Caco-2 (cell line): ENCODE measurements at regions not wholly inside any gene's neighbourhood (a gene's known extent, or its start where the extent isn't known, plus 50 kb on each side); places are given as distances from the start of the nearest gene placed in this dataset.

Experiments
- BruUV-seq: library from RNA; stranded (reverse); fragments of 400-500 nt; replicated peaks from 2 replicates; lab custom pipeline; 2021; lab: Mats Ljungman, UMichigan
- CTCF ChIA-PET: fragments of 300-600 bp; sonication (Branson Sonifier 250); formaldehyde crosslinking; loops from one replicate; lab custom pipeline; 2022; ENCODE audit warnings: antibody characterized with exemption; lab: Charles Lee
- POLR2A ChIA-PET: fragments of 300-600 bp; sonication (Branson Sonifier 250); formaldehyde crosslinking; loops from one replicate; lab custom pipeline; 2022; ENCODE audit warnings: antibody characterized with exemption; lab: Charles Lee
- DNase-seq, 2 experiments: peaks; one replicate each; pipeline versions ENCODE4 v3.0.0 to v3.0.0-alpha.2; 2020 to 2022
- H3K27me3 ChIP-seq: replicated peaks from 2 replicates; pipeline ENCODE4 v1.6.0; 2011; ENCODE audit warnings: low read length; ENCODE audit not compliant: control insufficient read depth, insufficient read depth
- H3K36me3 ChIP-seq: 2 replicates; pipeline ENCODE4 v1.5.1; 2011; ENCODE audit warnings: low read length; ENCODE audit not compliant: control insufficient read depth, insufficient read depth
- H3K4me1 ChIP-seq: fragments of 250-450 bp; sonication (Bioruptor Pico); 2 replicates; pipeline ENCODE4 v1.5.1; 2020; ENCODE audit warnings: mild to moderate bottlenecking
- H3K4me3 ChIP-seq: 2 replicates; pipeline ENCODE4 v1.5.1; 2011; ENCODE audit warnings: low read depth, mild to moderate bottlenecking, control low read depth, low read length
- H3K9me3 ChIP-seq: fragments of 250-450 bp; sonication (Bioruptor Pico); 2 replicates; pipeline ENCODE4 v1.5.1; 2020; ENCODE audit warnings: mild to moderate bottlenecking, moderate library complexity
- H3K27ac Mint-ChIP-seq: one replicate; pipeline ENCODE4 v1.8.0; 2022; ENCODE audit warnings: mixed read lengths; ENCODE audit not compliant: unreplicated experiment
- H3K27me3 Mint-ChIP-seq: one replicate; pipeline ENCODE4 v1.8.0; 2022; ENCODE audit warnings: mixed read lengths; ENCODE audit not compliant: insufficient read depth, unreplicated experiment
- H3K36me3 Mint-ChIP-seq: one replicate; pipeline ENCODE4 v1.8.0; 2022; ENCODE audit warnings: mild to moderate bottlenecking, mixed read lengths; ENCODE audit not compliant: insufficient read depth, unreplicated experiment
- H3K4me1 Mint-ChIP-seq: one replicate; pipeline ENCODE4 v1.8.0; 2022; ENCODE audit warnings: low read depth, mixed read lengths; ENCODE audit not compliant: unreplicated experiment
- H3K4me3 Mint-ChIP-seq: one replicate; pipeline ENCODE4 v1.8.0; 2022; ENCODE audit warnings: mild to moderate bottlenecking, moderate library complexity, mixed read lengths; ENCODE audit not compliant: unreplicated experiment
- H3K9me3 Mint-ChIP-seq: one replicate; pipeline ENCODE4 v1.8.0; 2022; ENCODE audit warnings: mixed read lengths; ENCODE audit not compliant: unreplicated experiment
- CTCF ChIP-seq, 2 experiments: fragments of 200-600 bp in 1 of 2; IDR thresholded peaks; 1 replicate in 1 of 2; 2 replicates in 1 of 2; pipeline versions ENCODE4 v1.5.1 to v1.8.0; 2011 to 2022; ENCODE audit warnings: antibody characterized with exemption in 1 of 2, control low read depth in 1 of 2, inconsistent platforms in 1 of 2, low read depth in 1 of 2, low read length in 1 of 2, mild to moderate bottlenecking in 1 of 2, moderate library complexity in 1 of 2; ENCODE audit not compliant: insufficient read depth in 1 of 2, severe bottlenecking in 1 of 2, unreplicated experiment in 1 of 2
- intact Hi-C: fragments of 100-400 bp; cut with micrococcal nuclease; formaldehyde crosslinking; loops from one replicate; pipeline ENCODE4 v1.10.0; 2022; ENCODE audit not compliant: unreplicated experiment

- H3K4me3 ChIP-seq, result no peak overlapping the region
- Mint-ChIP-seq H3K27ac (no peak overlapping the region), H3K4me1 (peaks cover 16% of the 10 kb centered on the region), H3K27me3 (no peaks in the 10 kb centered on the region), H3K4me3 (no peak overlapping the region), H3K36me3 (no peaks in the 10 kb centered on the region), H3K9me3 (no peaks in the 10 kb centered on the region)
- no peaks in the 10 kb centered on the region for H3K27me3 ChIP-seq
- no TSS peak for BruUV-seq
- no peak for DNase-seq
- peaks cover 18% of the 10 kb centered on the region for H3K4me1 ChIP-seq
- no peaks in the 10 kb centered on the region for H3K36me3 ChIP-seq
- ChIA-PET CTCF (no interaction called here), POLR2A (interaction anchor here (0.6 kb wide), 1 partner anchor 60 kb away, joined by 3 read pairs; no protein-coding TSS in a partner anchor)
- no peaks in the 10 kb centered on the region for H3K9me3 ChIP-seq
- intact Hi-C loops, result loop anchor here (5.0 kb wide), 1 partner anchor 183 kb away; no protein-coding TSS in a partner anchor
- TF ChIP-seq CTCF (IDR thresholded peaks at IDR 0.05; ENCODE audit: insufficient read depth in 1 of 2, low read depth in 1 of 2, low read length in 1 of 2, severe bottlenecking in 1 of 2, unreplicated experiment in 1 of 2), result no peak
Measured at GRCh38 chr5:105030153-105030552, 1467.6 kb upstream of the NUDT12 start.

- intact Hi-C loops, result no loop called here
- Mint-ChIP-seq H3K27ac (no peak overlapping the region), H3K36me3 (no peaks in the 10 kb centered on the region), H3K4me1 (peaks cover 7% of the 10 kb centered on the region), H3K27me3 (no peaks in the 10 kb centered on the region), H3K9me3 (no peaks in the 10 kb centered on the region), H3K4me3 (no peak overlapping the region)
- ChIA-PET CTCF (no interaction called here), POLR2A (no interaction called here)
- no peaks in the 10 kb centered on the region for H3K36me3 ChIP-seq
- no peak overlapping the region for H3K4me3 ChIP-seq
- H3K4me1 ChIP-seq, result no peaks in the 10 kb centered on the region
- no TSS peak for BruUV-seq
- H3K9me3 ChIP-seq, result no peaks in the 10 kb centered on the region
- H3K27me3 ChIP-seq, result no peaks in the 10 kb centered on the region
- no peak for DNase-seq
- TF ChIP-seq CTCF (IDR thresholded peaks at IDR 0.05; ENCODE audit: insufficient read depth in 1 of 2, low read depth in 1 of 2, low read length in 1 of 2, severe bottlenecking in 1 of 2, unreplicated experiment in 1 of 2), result no peak
Measured at GRCh38 chr5:105015098-105015497, 1452.5 kb upstream of the NUDT12 start.

- Mint-ChIP-seq H3K4me1 (no peaks in the 10 kb centered on the region), H3K36me3 (no peaks in the 10 kb centered on the region), H3K4me3 (no peak overlapping the region), H3K9me3 (no peaks in the 10 kb centered on the region), H3K27me3 (no peaks in the 10 kb centered on the region), H3K27ac (no peak overlapping the region)
- CTCF ChIA-PET, result no interaction called here
- no peak for TF ChIP-seq CTCF (IDR thresholded peaks at IDR 0.05; ENCODE audit: insufficient read depth in 1 of 2, low read depth in 1 of 2, low read length in 1 of 2, severe bottlenecking in 1 of 2, unreplicated experiment in 1 of 2)
- H3K4me3 ChIP-seq, result no peak overlapping the region
- H3K4me1 ChIP-seq, result no peaks in the 10 kb centered on the region
- H3K36me3 ChIP-seq, result no peaks in the 10 kb centered on the region
- POLR2A ChIA-PET, result no interaction called here
- BruUV-seq, result no TSS peak
- intact Hi-C loops, result no loop called here
- DNase-seq, result no peak
- no peaks in the 10 kb centered on the region for H3K9me3 ChIP-seq
- H3K27me3 ChIP-seq, result no peaks in the 10 kb centered on the region
Measured at GRCh38 chr5:104998572-104998971, 1436.0 kb upstream of the NUDT12 start.
